ENCODE measurements at regions not wholly inside any gene's neighbourhood (a gene's known extent, or its start where the extent isn't known, plus 50 kb on each side); places are given as distances from the start of the nearest gene placed in this dataset.

DNA sequence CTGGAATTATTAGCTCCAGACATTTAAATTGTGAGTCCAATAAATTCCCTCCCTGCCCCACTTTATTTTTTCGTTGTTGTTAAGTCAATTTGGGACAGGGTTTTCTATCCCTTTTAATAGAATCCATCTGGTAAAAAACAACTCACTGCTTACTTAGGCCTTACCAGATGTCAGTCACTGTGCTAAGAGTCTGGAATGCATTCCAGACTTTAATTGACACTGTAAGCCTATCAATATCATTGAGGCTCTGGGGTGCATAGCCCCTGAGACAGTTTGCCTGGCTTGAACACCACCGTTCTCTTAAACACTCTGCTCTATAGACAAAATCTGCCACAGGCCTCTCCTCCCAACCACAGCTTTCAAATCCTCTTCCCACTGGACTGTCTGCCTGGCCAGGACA lies 175.9 kb downstream of the NSG2 start:
- FAIRE-seq (no peak), DNase-seq (ENCODE audit: insufficient read length, low spot score) (no peak)
- TF ChIP-seq, protein P1, sequence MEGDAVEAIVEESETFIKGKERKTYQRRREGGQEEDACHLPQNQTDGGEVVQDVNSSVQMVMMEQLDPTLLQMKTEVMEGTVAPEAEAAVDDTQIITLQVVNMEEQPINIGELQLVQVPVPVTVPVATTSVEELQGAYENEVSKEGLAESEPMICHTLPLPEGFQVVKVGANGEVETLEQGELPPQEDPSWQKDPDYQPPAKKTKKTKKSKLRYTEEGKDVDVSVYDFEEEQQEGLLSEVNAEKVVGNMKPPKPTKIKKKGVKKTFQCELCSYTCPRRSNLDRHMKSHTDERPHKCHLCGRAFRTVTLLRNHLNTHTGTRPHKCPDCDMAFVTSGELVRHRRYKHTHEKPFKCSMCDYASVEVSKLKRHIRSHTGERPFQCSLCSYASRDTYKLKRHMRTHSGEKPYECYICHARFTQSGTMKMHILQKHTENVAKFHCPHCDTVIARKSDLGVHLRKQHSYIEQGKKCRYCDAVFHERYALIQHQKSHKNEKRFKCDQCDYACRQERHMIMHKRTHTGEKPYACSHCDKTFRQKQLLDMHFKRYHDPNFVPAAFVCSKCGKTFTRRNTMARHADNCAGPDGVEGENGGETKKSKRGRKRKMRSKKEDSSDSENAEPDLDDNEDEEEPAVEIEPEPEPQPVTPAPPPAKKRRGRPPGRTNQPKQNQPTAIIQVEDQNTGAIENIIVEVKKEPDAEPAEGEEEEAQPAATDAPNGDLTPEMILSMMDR (IDR thresholded peaks at IDR 0.05; ENCODE audit: insufficient read depth, missing control alignments): no peak

DNA sequence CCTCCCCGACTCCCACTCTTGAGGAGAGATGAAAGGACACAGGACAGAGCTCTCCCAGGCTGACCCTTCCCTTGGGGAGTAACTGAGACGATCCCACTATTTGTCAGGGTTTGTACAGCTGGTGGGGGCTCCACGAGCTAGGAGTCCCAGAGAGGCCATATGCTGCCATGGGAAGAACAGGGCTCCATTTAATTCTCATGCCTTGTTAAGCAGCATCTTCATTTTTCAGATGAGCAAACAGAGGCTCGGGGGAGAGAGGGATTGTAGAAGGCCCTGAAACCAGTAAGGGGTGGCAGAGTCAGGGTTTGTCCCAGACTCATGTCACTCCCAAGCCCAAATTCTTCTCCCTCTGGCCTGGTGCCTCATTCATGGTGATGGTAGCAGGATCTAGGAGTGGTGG lies 176.4 kb downstream of the NSG2 start:
- FAIRE-seq: no peak
- TF ChIP-seq, protein P1 (IDR thresholded peaks at IDR 0.05; ENCODE audit: insufficient read depth, missing control alignments): no peak
- DNase-seq (ENCODE audit: insufficient read length, low spot score): no peak

DNA sequence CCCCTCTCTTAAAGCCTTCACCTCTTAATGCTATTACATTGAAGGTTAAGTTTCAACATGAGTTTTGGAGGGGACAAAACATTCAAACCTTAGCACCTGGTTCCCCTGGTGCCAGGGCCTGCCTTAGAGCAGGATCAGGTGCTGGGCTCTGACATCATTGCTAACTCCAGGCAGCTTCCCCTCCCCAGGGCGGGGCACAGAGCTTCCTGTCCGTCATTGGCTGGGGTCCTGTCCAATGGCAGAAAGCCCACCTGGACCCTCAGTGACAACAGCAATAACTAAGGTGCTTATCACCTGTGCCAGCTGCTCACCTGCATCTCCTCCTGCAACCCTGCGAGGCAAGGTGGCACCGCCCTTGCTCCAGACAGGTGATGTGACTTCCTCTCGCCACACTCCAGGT lies 177.4 kb downstream of the NSG2 start:
- TF ChIP-seq, protein P1 (IDR thresholded peaks at IDR 0.05; ENCODE audit: insufficient read depth, missing control alignments): no peak
- FAIRE-seq (no peak), DNase-seq (ENCODE audit: insufficient read length, low spot score) (no peak)

GRCh38 chr5:174223355-174223754 lies 177.8 kb downstream of the NSG2 start:
- TF ChIP-seq, protein P1 (IDR thresholded peaks at IDR 0.05; ENCODE audit: insufficient read depth, missing control alignments): no peak
- FAIRE-seq: no peak
- DNase-seq (ENCODE audit: insufficient read length, low spot score): no peak

GRCh38 chr5:174229068-174229467 lies 183.6 kb downstream of the NSG2 start:
- DNase-seq (ENCODE audit: insufficient read length, low spot score): no peak
- FAIRE-seq: no peak
- TF ChIP-seq, protein P1 (IDR thresholded peaks at IDR 0.05; ENCODE audit: insufficient read depth, missing control alignments): no peak

DNA sequence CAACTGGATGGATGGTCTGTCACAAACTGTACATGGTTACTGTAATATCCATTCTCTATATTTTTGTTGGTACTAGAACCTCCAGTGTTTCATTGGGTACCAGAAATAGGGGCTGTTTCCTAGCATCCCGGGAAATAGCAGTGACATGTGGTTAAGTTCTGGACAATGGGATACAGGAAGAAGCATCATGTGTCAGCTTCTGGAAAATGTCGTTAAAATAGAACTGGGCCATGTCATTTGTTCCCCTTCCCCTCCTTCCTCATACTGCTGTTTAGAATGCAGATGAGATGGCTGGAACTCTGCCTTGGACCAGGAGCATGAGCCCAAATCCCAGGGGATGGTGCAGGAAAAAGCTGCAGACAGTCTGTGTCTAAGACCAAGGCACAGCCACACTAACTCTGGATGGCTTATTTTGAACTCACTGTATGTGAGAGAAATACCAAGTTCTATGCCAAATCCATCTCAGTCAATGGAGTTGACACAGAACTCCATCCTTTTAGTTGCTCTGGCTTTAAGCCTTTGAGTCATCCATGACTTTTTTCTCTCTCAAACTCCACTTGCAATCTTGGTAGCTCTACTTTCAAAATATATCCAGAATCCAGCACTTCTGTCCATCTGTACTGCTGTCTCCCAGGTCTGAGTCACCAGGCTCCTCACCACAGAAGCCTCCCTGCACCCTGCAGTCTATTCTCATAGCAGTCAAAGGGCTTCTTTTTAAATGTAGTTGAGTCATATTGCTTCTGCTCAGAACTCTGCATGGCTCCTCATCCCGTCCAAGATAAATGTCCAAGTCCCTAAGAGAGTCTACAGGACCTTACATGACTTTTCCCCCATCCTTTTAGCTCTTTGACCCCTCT lies 184.2 kb downstream of the NSG2 start:
- FAIRE-seq (no peak), DNase-seq (ENCODE audit: insufficient read length, low spot score) (no peak)

More for the DNA sequence above, 184.2 kb downstream of the NSG2 start:
- TF ChIP-seq, protein P1 (IDR thresholded peaks at IDR 0.05; ENCODE audit: insufficient read depth, missing control alignments): no peak

Data from D721Med (cell line).